CD4-positive, alpha-beta T cell treated with Interleukin-1 beta for 1 hour (primary cell): ENCODE measurements at regions not wholly inside any gene's neighbourhood (a gene's known extent, or its start where the extent isn't known, plus 50 kb on each side); places are given as distances from the start of the nearest gene placed in this dataset.
"Not testable (repeated sequence)": the region's sequence is repeated elsewhere in the genome, so short reads cannot be mapped to it uniquely, and the experiment has no call there.

Experiments used
- DNase-seq, 2 donors: peaks; one replicate each; pipeline ENCODE4 v3.0.0-alpha.2; 2020 to 2022

GRCh38 chr16:63157818-63158217 lies 1121.6 kb upstream of the CDH8 start:
- no peak for DNase-seq

GRCh38 chr16:63146251-63146650 lies 1110.0 kb upstream of the CDH8 start:
- no peak for DNase-seq

GRCh38 chr16:63145411-63145810 lies 1109.2 kb upstream of the CDH8 start:
- no peak for DNase-seq

DNA sequence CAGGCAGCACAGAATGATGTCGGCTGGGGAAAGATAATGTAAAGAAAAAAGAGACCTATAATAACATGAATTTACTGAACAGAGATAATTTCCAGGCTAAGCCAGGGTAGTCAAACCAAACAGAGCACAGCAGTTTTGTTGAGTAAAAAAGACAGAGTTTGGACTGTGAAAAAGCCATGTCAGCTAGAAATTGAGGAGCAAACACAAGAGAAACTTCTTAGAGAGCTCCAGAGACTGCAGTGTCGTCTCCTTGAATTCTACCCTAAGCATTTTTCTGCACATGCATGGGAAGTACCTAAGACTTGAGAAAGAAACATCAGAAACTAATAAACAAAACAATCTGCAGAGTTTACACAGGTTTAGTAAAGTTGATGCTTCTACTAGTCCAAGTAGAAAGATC lies 1098.8 kb upstream of the CDH8 start:
- no peak for DNase-seq

DNA sequence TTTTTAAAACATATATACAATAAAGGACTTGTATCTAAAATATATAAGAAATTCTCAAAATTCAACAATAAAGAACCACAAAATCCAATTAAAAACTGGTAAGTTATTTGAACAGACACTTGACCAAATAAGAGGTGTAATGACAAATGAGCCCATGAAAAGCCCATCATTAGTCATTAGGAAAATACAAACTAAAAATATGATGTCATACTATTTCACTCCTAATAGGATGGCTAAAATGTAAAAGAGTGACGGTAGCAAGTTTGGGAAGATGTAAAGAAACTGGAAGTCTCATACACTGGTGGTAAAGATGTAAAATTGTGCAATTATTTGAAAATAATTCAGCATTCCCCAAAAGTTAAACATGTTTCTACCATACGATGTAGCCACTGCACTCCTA lies 1095.3 kb upstream of the CDH8 start:
- no peak for DNase-seq

GRCh38 chr16:63130942-63131341 lies 1094.7 kb upstream of the CDH8 start:
- DNase-seq: no peak

DNA sequence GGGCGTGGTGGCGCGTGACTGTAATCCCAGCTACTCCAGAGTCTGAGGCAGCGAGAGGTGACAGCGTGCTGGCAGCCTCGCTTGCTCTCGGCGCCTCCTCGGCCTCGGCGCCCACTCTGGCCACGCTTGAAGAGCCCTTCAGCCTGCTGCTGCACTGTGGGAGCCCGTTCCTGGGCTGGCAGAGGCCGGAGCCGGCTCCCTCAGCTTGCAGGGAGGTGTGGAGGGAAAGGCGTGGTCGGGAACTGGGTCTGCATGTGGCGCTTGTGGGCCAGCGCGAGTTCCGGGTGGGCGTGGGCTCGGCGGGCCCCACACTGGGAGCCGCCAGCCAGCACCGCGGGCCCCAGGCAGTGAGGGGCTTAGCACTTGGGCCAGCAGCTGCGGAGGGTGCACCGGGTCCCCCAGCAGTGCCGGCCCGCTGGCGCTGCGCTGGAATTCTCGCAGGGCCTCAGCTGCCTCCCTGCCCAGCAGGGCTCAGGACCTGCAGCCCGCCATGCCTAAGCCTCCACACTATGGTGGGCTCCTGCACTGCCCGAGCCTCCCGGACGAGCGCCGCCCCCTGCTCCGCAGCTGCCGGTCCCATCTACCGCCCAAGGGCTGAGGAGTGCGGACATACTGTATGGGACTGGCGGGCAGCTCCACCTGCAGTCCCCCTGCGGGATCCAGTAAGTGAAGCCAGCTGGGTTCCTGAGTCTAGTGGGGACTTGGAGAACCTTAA lies 1093.3 kb upstream of the CDH8 start:
- DNase-seq: no peak

- DNase-seq: not testable (repeated sequence)
These were observed 1083.7 kb upstream of the CDH8 start for GRCh38 chr16:63119905-63120304.

DNA sequence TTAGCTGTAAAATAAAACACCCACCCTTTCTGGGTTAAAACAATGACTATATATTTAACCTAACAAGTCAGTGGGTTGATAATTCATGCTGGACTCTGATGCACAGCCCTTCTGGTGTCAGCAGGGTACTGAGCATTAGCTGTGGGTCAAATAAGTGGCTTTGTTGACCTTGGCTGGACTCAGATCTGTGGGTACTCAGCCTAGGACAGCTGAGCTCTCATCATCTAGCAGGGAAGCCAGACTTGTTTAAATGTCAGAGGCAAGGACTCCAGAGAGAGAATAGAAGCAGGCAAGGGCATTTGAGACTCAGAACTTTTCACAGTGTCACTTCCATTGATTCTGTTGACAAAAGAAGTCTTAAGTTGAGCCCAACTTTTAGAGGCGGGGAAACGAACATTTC lies 1063.8 kb upstream of the CDH8 start:
- no peak for DNase-seq

DNA sequence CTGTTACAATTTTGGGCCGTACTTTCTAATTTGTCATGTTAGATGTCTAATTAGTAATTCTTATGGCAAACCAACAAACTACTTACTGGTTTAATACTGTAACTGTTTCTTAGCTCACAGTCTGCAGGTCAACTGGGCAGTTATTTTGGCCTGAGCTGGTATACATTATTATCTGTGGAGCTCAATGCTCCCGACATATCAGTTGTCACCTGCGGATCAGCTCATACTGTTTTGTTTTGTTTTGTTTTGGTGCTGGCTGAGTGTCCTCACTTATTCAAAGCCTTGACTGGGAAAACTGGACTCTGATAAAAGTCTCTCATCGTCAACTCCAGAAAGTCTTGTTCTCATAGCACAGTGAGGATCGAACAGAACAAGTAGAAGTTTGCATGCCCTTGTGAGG lies 1060.6 kb upstream of the CDH8 start:
- no peak for DNase-seq

- DNase-seq: no peak
These were observed 1056.5 kb upstream of the CDH8 start for GRCh38 chr16:63092736-63093135.

DNA sequence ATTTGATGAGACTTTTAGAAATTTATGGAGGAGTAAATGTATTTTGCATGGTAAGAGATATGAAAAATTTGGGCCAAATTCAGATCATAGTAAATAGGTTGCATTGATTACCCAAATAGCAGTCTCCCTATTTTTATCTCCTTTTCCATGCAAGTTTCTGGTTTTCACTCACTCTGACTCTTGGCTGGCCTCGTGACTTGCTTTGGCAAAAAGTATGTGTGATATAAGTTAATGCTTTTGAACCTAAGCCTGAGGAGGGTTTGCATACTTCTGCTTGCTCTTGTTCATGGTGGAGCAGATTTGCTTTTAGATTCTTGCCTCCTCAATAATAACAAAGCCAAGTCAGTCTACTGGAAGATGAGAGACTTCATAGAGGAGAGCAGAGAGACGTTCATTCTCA lies 1045.9 kb upstream of the CDH8 start:
- no peak for DNase-seq

GRCh38 chr16:63080746-63081145 lies 1044.5 kb upstream of the CDH8 start:
- DNase-seq: no peak

GRCh38 chr16:63069047-63069446 lies 1032.8 kb upstream of the CDH8 start:
- no peak for DNase-seq

GRCh38 chr16:63067141-63067540 lies 1030.9 kb upstream of the CDH8 start:
- DNase-seq: no peak

GRCh38 chr16:63066552-63066951 lies 1030.3 kb upstream of the CDH8 start:
- DNase-seq: no peak

- no peak for DNase-seq
These were observed 1025.1 kb upstream of the CDH8 start for GRCh38 chr16:63061319-63061718.

DNA sequence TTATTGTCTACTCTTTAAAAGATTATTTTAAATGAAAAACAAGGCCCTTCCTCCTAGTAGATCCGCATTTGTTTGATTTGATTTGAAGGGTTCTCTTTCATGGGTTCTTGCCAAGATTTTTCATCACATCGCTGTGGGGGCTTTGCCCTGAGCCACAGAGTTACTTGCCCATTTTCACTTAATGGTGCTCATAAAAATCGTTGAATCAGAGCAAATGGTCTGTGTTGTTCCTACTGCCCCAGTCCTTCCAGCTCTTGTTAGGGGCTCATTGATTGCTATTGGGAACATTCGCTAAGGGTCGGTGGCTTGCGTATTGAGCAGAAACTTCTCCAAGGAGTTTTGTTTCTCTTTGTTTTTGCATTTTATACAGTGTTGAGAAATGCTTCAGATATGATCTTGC lies 1023.4 kb upstream of the CDH8 start:
- DNase-seq: no peak

DNA sequence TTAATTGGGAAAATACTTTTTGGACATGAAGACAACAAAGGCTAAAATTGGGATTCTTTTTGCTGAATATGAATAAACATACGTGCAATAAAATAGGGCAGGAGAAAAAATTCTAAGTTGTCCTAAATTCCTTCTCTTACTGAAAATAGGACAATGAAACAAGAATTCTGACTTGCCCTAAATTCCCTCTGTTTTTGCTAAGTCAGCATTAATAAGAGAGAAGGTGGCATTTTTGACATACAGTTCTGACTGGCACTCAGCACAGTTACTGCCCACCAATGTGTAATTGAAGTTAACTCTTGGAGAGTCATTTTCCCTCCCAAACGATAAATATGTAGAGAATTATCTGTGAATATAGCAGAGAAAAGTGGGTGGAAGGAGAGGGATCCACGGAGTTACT lies 1021.1 kb upstream of the CDH8 start:
- no peak for DNase-seq

- DNase-seq: no peak
These were observed 1014.2 kb upstream of the CDH8 start for GRCh38 chr16:63050391-63050790.

DNA sequence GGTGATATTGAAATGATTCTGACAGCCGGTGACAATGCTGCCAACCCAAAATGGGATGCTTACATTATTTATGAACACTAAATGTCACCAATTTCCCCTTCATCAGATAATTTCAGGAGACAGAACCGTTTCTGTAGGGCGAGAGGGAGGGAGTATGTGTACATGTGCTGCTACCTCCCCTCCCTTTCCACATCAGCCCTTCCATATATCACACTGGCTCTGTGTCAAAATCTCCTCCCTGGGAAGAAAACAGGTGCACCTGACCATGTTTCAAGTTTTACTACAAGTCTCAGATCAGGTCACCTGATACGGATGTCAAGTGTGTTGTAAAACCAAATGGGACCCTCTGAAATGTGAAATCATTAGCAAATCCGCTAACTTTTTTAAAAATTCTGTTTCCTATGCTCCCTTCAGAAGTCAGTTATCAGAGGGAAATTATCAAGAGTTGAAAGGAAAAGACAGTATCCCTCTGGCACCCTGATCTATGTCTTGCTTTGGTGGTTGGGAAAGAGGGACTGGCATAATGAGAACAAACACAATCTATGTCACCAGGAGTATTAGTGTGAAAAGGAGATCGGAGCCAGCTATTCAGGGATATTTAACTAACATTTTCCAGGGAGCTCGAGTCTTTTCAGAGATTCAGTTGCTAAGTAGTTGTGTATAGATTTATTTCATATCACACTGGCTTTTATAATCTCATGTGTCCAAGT lies 1002.3 kb upstream of the CDH8 start:
- DNase-seq: no peak

- DNase-seq: no peak
These were observed 1001.6 kb upstream of the CDH8 start for GRCh38 chr16:63037761-63038396.

DNA sequence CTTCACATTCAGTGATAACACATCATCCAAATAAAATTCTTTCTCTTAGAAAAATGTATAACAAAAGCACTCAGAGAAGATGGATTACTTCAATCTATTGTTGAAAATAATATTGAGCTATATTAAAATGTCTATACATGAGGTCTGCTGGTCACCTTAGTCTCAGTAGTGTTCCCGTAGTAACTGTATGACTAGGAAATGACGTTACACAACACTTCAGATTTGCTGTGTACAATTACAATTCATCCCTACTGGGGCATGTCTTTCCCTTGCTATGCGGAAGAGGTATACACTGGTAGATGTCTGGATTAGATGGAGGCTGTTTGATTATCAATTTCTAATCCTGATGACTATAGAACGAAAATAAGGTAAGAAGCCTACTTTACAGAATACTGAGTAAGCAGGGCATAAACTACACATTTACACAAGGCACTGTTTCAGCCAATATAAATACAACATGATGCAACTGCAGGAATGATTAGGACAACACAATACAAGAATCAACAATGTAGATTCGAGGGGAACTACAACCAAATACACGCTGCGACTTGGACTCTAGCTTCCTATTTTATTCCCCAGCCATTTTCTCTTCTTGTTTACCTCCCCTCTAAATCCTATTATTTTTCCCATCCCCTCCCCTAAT lies 982.5 kb upstream of the CDH8 start:
- no peak for DNase-seq

GRCh38 chr16:63008688-63009087 lies 972.5 kb upstream of the CDH8 start:
- DNase-seq: no peak
